HEK293T (cell line): ENCODE measurements at regions not wholly inside any gene's neighbourhood (a gene's known extent, or its start where the extent isn't known, plus 50 kb on each side); places are given as distances from the start of the nearest gene placed in this dataset.

Experiments
- CTCF ChIA-PET: fragments of 350-600 bp; formaldehyde crosslinking; extraction: SDS; loops from one replicate; lab custom pipeline; 2021; ENCODE audit warnings: antibody characterized with exemption, inconsistent platforms; lab: Yijun Ruan, JAX
- POLR2A ChIA-PET: fragments of 350-600 bp; formaldehyde crosslinking; extraction: SDS; loops from one replicate; lab custom pipeline; 2020; ENCODE audit warnings: antibody characterized with exemption, inconsistent platforms; lab: Yijun Ruan, JAX
- DNase-seq: peaks from one replicate; pipeline ENCODE4 v3.0.0; 2012; ENCODE audit warnings: mixed read lengths; ENCODE audit errors: extremely low spot score
- ARNT ChIP-seq: fragments of 450-650 bp; IDR thresholded peaks from 2 replicates; pipeline ENCODE4 v1.6.1; 2017; ENCODE audit warnings: mild to moderate bottlenecking
- BHLHE40 ChIP-seq: fragments of 450-650 bp; IDR thresholded peaks from 2 replicates; pipeline ENCODE4 v1.6.1; 2016; ENCODE audit warnings: mild to moderate bottlenecking, moderate library complexity, borderline replicate concordance
- CTBP1 ChIP-seq: fragments of 450-650 bp; IDR thresholded peaks from 2 replicates; pipeline ENCODE4 v1.6.1; 2016; ENCODE audit warnings: borderline replicate concordance
- ELF4 ChIP-seq: fragments of 450-650 bp; IDR thresholded peaks from 2 replicates; pipeline ENCODE4 v1.6.1; 2017; ENCODE audit warnings: antibody characterized with exemption
- FOXA1 ChIP-seq: fragments of 450-650 bp; IDR thresholded peaks from 2 replicates; pipeline ENCODE4 v1.6.1; 2016; ENCODE audit warnings: mild to moderate bottlenecking
- FOXK2 ChIP-seq: fragments of 450-650 bp; IDR thresholded peaks from 2 replicates; pipeline ENCODE4 v1.6.1; 2016; ENCODE audit warnings: mild to moderate bottlenecking
- FOXM1 ChIP-seq: fragments of 450-650 bp; IDR thresholded peaks from 2 replicates; pipeline ENCODE4 v1.6.1; 2017; ENCODE audit warnings: mild to moderate bottlenecking, borderline replicate concordance
- HDGF ChIP-seq: fragments of 450-650 bp; IDR thresholded peaks from 2 replicates; pipeline ENCODE4 v1.6.1; 2017; ENCODE audit warnings: antibody characterized with exemption, borderline replicate concordance
- L3MBTL2 ChIP-seq: fragments of 450-650 bp; conservative IDR thresholded peaks from 2 replicates; pipeline ENCODE4 v1.6.1; 2016; ENCODE audit warnings: mild to moderate bottlenecking
- LEF1 ChIP-seq: fragments of 450-650 bp; IDR thresholded peaks from 2 replicates; pipeline ENCODE4 v1.6.1; 2017; ENCODE audit warnings: mild to moderate bottlenecking, borderline replicate concordance
- NFRKB ChIP-seq: fragments of 450-650 bp; IDR thresholded peaks from 2 replicates; pipeline ENCODE4 v1.6.1; 2016; ENCODE audit warnings: mild to moderate bottlenecking, moderate library complexity
- PKNOX1 ChIP-seq: fragments of 450-650 bp; IDR thresholded peaks from 2 replicates; pipeline ENCODE4 v1.6.1; 2016
- SP1 ChIP-seq: fragments of 450-650 bp; IDR thresholded peaks from 2 replicates; pipeline ENCODE4 v1.6.1; 2017
- SUZ12 ChIP-seq: fragments of 450-650 bp; IDR thresholded peaks from 2 replicates; pipeline ENCODE4 v1.6.1; 2016; ENCODE audit warnings: mild to moderate bottlenecking
- TARDBP ChIP-seq: fragments of 450-650 bp; IDR thresholded peaks from 2 replicates; pipeline ENCODE4 v1.6.1; 2016
- ZNF384 ChIP-seq: fragments of 450-650 bp; IDR thresholded peaks from 2 replicates; pipeline ENCODE4 v1.6.1; 2016

- no peak for DNase-seq
- ChIA-PET POLR2A (no interaction called here), CTCF (no interaction called here)
- no peak for TF ChIP-seq NFRKB
- no peak for TF ChIP-seq ZNF384
- no peak for TF ChIP-seq PKNOX1
- no peak for TF ChIP-seq FOXM1
- no peak for TF ChIP-seq SUZ12
- no peak for TF ChIP-seq BHLHE40
- TF ChIP-seq LEF1, result no peak
- TF ChIP-seq L3MBTL2, result no peak
- TF ChIP-seq FOXK2, result no peak
- no peak for TF ChIP-seq ARNT
Measured at GRCh38 chr22:34534101-34534500, 531.9 kb upstream of the ISX start.

GRCh38 chr22:34567367-34567766 is 498.6 kb upstream of the ISX start:
- TF ChIP-seq HDGF (no peak), ELF4 (no peak), TARDBP (no peak), CTBP1 (no peak), L3MBTL2 (no peak), PKNOX1 (no peak), FOXM1 (no peak), ARNT (no peak), ZNF384 (no peak), SP1 (no peak), LEF1 (no peak), FOXK2 (no peak), NFRKB (no peak), SUZ12 (no peak), BHLHE40 (no peak), FOXA1 (no peak)
- no peak for DNase-seq
- CTCF ChIA-PET, result no interaction called here
- POLR2A ChIA-PET, result no interaction called here

DNA sequence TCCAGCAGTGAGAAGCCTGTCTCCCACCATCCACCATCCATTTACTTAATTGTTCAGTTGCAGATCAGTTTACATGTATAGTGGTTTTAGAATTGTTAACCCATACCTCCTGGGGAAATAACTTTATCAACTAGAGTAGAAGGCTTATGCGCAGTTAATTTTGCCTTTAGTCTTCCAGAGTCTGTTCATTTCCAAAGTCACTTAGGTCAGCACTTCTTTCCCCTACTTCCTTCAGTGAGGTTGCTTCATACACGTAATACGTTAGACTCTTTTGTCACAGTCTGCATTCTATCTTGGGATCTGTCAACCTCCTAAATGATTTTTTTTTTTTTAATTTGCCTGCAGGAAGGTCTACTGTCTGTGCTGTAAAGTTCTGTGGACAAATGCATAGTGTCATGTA is 495.6 kb upstream of the ISX start:
- DNase-seq, result no peak
- ChIA-PET POLR2A (no interaction called here), CTCF (no interaction called here)
- no peak for TF ChIP-seq HDGF
- no peak for TF ChIP-seq LEF1
- no peak for TF ChIP-seq ZNF384
- TF ChIP-seq ARNT, result no peak
- no peak for TF ChIP-seq FOXM1
- no peak for TF ChIP-seq L3MBTL2
- no peak for TF ChIP-seq ELF4
- TF ChIP-seq SP1, result no peak
- TF ChIP-seq TARDBP, result no peak
- no peak for TF ChIP-seq FOXA1
- TF ChIP-seq NFRKB, result no peak
- TF ChIP-seq SUZ12, result no peak
- TF ChIP-seq CTBP1, result no peak
- TF ChIP-seq FOXK2, result no peak
- TF ChIP-seq PKNOX1, result no peak

DNA sequence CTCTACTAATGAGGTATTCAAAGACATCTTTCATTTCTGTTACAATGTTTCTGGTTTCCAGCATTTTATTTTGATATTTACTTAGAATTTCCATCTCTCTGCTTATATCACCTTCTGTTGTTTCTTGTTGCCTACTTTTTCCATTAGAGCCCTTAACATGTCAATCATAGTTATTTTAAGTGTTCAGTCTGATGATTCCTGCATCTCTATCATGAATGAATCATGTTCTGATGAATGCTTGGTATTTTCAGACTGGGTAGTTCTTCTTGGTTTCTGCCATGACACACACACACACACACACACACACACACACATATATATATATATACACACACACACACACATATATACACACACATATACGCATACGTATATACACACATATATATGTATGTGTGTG is 486.4 kb upstream of the ISX start:
- CTCF ChIA-PET, result no interaction called here
- no peak for TF ChIP-seq L3MBTL2
- TF ChIP-seq ARNT, result no peak
- no peak for TF ChIP-seq FOXM1
- TF ChIP-seq LEF1, result no peak
- no peak for TF ChIP-seq SP1
- TF ChIP-seq TARDBP, result no peak
- no peak for TF ChIP-seq NFRKB
- TF ChIP-seq CTBP1, result no peak
- TF ChIP-seq SUZ12, result no peak
- no peak for TF ChIP-seq HDGF
- POLR2A ChIA-PET, result no interaction called here
- DNase-seq, result no peak

- ChIA-PET POLR2A (no interaction called here), CTCF (no interaction called here)
- no peak for DNase-seq
- TF ChIP-seq NFRKB, result no peak
- no peak for TF ChIP-seq PKNOX1
- TF ChIP-seq HDGF, result no peak
- no peak for TF ChIP-seq L3MBTL2
- TF ChIP-seq BHLHE40, result no peak
- no peak for TF ChIP-seq CTBP1
- TF ChIP-seq ELF4, result no peak
- TF ChIP-seq FOXA1, result no peak
- TF ChIP-seq SP1, result no peak
- TF ChIP-seq LEF1, result no peak
- no peak for TF ChIP-seq SUZ12
- no peak for TF ChIP-seq ZNF384
Measured at GRCh38 chr22:34587357-34588356, 478.3 kb upstream of the ISX start.
